Lower leg skin (tissue), 4 donors: ENCODE measurements at regions not wholly inside any gene's neighbourhood (a gene's known extent, or its start where the extent isn't known, plus 50 kb on each side); places are given as distances from the start of the nearest gene placed in this dataset.
"Not testable (repeated sequence)": the region's sequence is repeated elsewhere in the genome, so short reads cannot be mapped to it uniquely, and the experiment has no call there.

Source experiments
- DNase-seq, 2 donors: peaks; one replicate each; pipeline ENCODE4 v3.0.0-alpha.2; 2019; ENCODE audit warnings: low spot score in 2 of 2
- H3K4me3 ChIP-seq: fragments of 200-600 bp; sonication (generic); 2 replicates; pipeline ENCODE4 v1.5.1; 2017; ENCODE audit warnings: mild to moderate bottlenecking, low read depth; ENCODE audit not compliant: poor library complexity, severe bottlenecking
- CTCF ChIP-seq, 3 donors: fragments of 450-650 bp; IDR thresholded peaks; one replicate each; pipeline ENCODE4 v1.5.1; 2016; ENCODE audit warnings: antibody characterized with exemption in 3 of 3, mild to moderate bottlenecking in 3 of 3, moderate library complexity in 2 of 3
- POLR2A ChIP-seq, 2 donors: fragments of 450-650 bp; IDR thresholded peaks; one replicate each; pipeline ENCODE4 v1.6.1; 2016 to 2017; ENCODE audit warnings: antibody characterized with exemption in 2 of 2, mild to moderate bottlenecking in 1 of 2, moderate library complexity in 1 of 2
- WGBS, 2 donors: methylation state at CpG; one replicate each; pipeline ENCODE4 v1.1.5; 2018; 5-methylcytosine and 5-hydroxymethylcytosine counted together
- intact Hi-C: fragments of 100-400 bp; cut with DNase I; formaldehyde crosslinking; loops from one replicate; pipeline ENCODE4 v1.15.0; 2023; ENCODE audit warnings: low total_unique reads

- TF ChIP-seq POLR2A (IDR thresholded peaks at IDR 0.05) (no peak), CTCF (IDR thresholded peaks at IDR 0.05) (no peak)
- intact Hi-C loops, result no loop called here
- no peak for DNase-seq
- WGBS, 2 donors, result 78 to 86% methylated on average over 2 of the region's 2 CpGs
- H3K4me3 ChIP-seq, result no peak overlapping the region
Observed at GRCh38 chr3:170657312-170657711, 71.4 kb upstream of the SLC7A14 start.

GRCh38 chr3:170656284-170656683 lies 70.4 kb upstream of the SLC7A14 start:
- no peak overlapping the region for H3K4me3 ChIP-seq
- no peak for DNase-seq
- intact Hi-C loops, result no loop called here
- whole genome bisulfite sequencing, 2 donors, result 90 to 93% methylated on average over 2 of the region's 2 CpGs
- no peak for TF ChIP-seq CTCF (IDR thresholded peaks at IDR 0.05)
- no peak for TF ChIP-seq POLR2A (IDR thresholded peaks at IDR 0.05)

DNA sequence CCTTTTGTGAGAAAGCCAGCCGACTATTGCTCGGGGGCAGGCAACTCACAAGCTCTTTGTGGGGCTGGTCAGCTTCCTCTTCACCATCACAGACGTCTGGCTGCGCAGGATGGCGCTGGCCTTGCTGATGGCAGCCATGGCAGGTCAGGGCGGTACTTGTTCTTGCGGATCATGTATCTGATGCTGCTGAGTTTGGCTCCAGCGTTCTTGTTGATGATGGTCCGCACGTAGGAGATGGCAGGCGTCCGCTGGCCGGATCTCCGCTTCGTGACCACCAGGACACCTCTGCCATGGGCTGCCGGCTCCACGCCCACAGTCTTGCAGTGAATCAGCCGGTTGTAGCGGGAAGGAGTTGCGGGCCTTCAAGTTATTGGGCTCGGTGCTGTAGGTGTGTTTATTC lies 67.9 kb upstream of the SLC7A14 start:
- no peak overlapping the region for H3K4me3 ChIP-seq
- no peak for TF ChIP-seq CTCF (IDR thresholded peaks at IDR 0.05)
- TF ChIP-seq POLR2A (IDR thresholded peaks at IDR 0.05), result no peak
- no peak for DNase-seq
- intact Hi-C loops, result no loop called here
- 93% methylated on average over 21 of the region's 21 CpGs for WGBS, 2 donors

DNA sequence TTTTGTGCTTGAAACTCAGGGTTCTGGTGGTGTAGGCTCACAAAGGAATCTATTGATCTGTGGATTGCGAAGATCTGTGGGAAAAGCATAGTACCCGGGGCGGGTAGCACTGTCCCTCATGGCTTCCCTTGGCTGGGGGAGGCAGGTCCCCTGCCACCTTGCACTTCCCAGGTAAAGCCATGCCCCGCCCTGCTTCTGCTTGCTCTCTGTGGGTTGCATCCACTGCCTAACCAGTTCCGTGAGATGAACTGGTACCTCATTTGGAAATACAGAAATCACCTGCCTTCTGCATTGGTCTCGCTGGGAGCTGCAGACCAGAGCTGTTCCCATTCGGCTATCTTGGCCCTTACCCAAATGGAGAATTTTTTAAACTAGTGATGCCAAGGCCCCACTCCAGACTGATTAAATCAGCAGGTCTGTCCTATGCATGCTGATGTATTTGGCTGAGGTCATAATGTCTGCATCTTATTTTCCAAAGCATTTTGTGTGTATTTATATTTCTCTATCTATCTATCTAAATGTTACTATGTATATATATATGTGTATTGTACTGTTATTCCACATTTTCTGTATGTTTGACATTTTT lies 65.5 kb upstream of the SLC7A14 start:
- WGBS, 2 donors, result 63 to 76% methylated on average over 7 of the region's 7 CpGs
- no peak for DNase-seq
- TF ChIP-seq CTCF (IDR thresholded peaks at IDR 0.05) (no peak), POLR2A (IDR thresholded peaks at IDR 0.05) (no peak)
- intact Hi-C loops, result no loop called here
- H3K4me3 ChIP-seq, result no peak overlapping the region

DNA sequence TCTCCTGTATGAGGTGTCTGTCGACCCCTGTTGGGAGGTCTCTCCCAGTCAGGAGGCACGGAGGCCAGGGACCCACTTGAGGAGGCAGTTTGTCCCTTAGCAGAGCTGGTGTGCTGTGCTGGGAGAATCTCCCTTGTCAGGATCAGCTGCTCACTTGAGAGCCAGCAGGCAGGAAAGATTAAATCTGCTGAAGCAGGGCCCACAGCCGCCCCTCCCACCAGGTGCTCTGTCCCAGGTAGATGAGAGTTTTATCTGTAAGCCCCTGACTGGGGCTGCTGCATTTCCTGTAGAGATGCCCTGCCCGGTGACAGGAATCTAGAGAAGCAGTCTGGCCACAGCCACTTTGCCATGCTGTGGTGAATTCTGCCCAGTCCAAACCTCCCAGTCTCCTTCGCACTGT lies 64.7 kb upstream of the SLC7A14 start:
- 76 to 84% methylated on average over 4 to 5 of the region's 5 CpGs for WGBS, 2 donors
- H3K4me3 ChIP-seq, DNase-seq, intact Hi-C loops: not testable (repeated sequence)

- WGBS, 2 donors, result 91 to 92% methylated on average over 1 of the region's 1 CpG
- TF ChIP-seq POLR2A (IDR thresholded peaks at IDR 0.05) (no peak), CTCF (IDR thresholded peaks at IDR 0.05) (no peak)
- H3K4me3 ChIP-seq, result no peak overlapping the region
- no peak for DNase-seq
- intact Hi-C loops, result no loop called here
Observed at GRCh38 chr3:170644711-170645110, 58.8 kb upstream of the SLC7A14 start.
